HepG2 (cell line): ENCODE measurements at regions not wholly inside any gene's neighbourhood (a gene's known extent, or its start where the extent isn't known, plus 50 kb on each side); places are given as distances from the start of the nearest gene placed in this dataset.
A peak's percentile ranks its signal among the peaks of the same experiment; 100 is the strongest.

Source experiments
- ATAC-seq: fragments of 200-7000 bp; cut with Tn5 transposase; 3 replicates; pipeline ENCODE4 v1.9.1; 2020; ENCODE audit warnings: mild to moderate bottlenecking, moderate library complexity
- BruUV-seq: library from RNA; stranded (reverse); fragments of 400-500 nt; replicated peaks from 2 replicates; lab custom pipeline; 2021; lab: Mats Ljungman, UMichigan
- CTCF ChIA-PET: fragments of 300-600 bp; formaldehyde crosslinking; extraction: SDS; loops from one replicate; lab custom pipeline; 2021; ENCODE audit warnings: low total read pairs, inconsistent platforms, low intra/inter-chr PET ratio; lab: Yijun Ruan, JAX
- POLR2A ChIA-PET: fragments of 350-600 bp; sonication (Branson Sonifier 250); formaldehyde crosslinking; loops from one replicate; lab custom pipeline; 2020; ENCODE audit warnings: antibody characterized with exemption, inconsistent platforms; lab: Yijun Ruan, JAX
- DNase-seq: peaks from one replicate; pipeline ENCODE4 v3.0.0-alpha.2; 2015; ENCODE audit warnings: low spot score
- FAIRE-seq: peaks from 3 replicates; lab custom pipeline; 2011; peaks lifted over from hg19 to GRCh38; lab: Jason Lieb, UNC
- H2AFZ ChIP-seq: one replicate; pipeline ENCODE4 v1.6.1; 2011; ENCODE audit warnings: low read length, inconsistent platforms
- H3K27ac ChIP-seq: fragments of 300-600 bp; 3 replicates; pipeline ENCODE4 v1.8.0; 2011; ENCODE audit warnings: mixed run types, mild to moderate bottlenecking, mixed read lengths, low read length, inconsistent platforms; ENCODE audit not compliant: insufficient read depth; ENCODE audit errors: extremely low read length
- H3K27me3 ChIP-seq, 2 experiments: fragments of 200-600 bp in 1 of 2; 2 replicates in 1 of 2; 3 replicates in 1 of 2; pipeline versions ENCODE4 v1.6.0 to v1.8.0; 2011; ENCODE audit warnings: low read length in 2 of 2, mild to moderate bottlenecking in 2 of 2, moderate library complexity in 2 of 2, inconsistent platforms in 1 of 2; ENCODE audit not compliant: insufficient read depth in 2 of 2, control insufficient read depth in 1 of 2
- H3K36me3 ChIP-seq, 2 experiments: fragments of 200-600 bp in 1 of 2; replicated peaks in 1 of 2; 2 replicates in 1 of 2; 3 replicates in 1 of 2; pipeline versions ENCODE4 v1.5.1 to v1.8.0; 2011; ENCODE audit warnings: low read length in 2 of 2, inconsistent platforms in 1 of 2; ENCODE audit not compliant: insufficient read depth in 2 of 2, control insufficient read depth in 1 of 2
- H3K4me1 ChIP-seq: 2 replicates; pipeline ENCODE4 v1.5.1; 2012; ENCODE audit warnings: low read length, inconsistent platforms; ENCODE audit not compliant: insufficient read depth
- H3K4me2 ChIP-seq: 2 replicates; pipeline ENCODE4 v1.6.0; 2011; ENCODE audit warnings: low read depth, low read length, inconsistent platforms
- H3K4me3 ChIP-seq, 3 experiments: fragments of 200-600 bp in 1 of 3; sonication (generic), shearing (Covaris generic) in 1 of 3; replicated peaks in 1 of 3; 2 replicates each; pipeline ENCODE4 v1.5.1; 2011 to 2016; ENCODE audit warnings: low read length in 3 of 3, inconsistent platforms in 2 of 3, low read depth in 2 of 3, mild to moderate bottlenecking in 2 of 3, control low read depth in 1 of 3, mixed read lengths in 1 of 3; ENCODE audit not compliant: insufficient read depth in 1 of 3
- H3K79me2 ChIP-seq: one replicate; pipeline ENCODE4 v1.6.1; 2011; ENCODE audit warnings: low read length, inconsistent platforms; ENCODE audit not compliant: insufficient read depth
- H3K9ac ChIP-seq: 2 replicates; pipeline ENCODE4 v1.6.0; 2011; ENCODE audit warnings: mild to moderate bottlenecking, low read depth, low read length, inconsistent platforms; ENCODE audit not compliant: insufficient read depth
- H3K9me3 ChIP-seq: 2 replicates; pipeline ENCODE4 v1.5.1; 2012; ENCODE audit warnings: mild to moderate bottlenecking, low read length
- H4K20me1 ChIP-seq: 2 replicates; pipeline ENCODE4 v1.6.0; 2011; ENCODE audit warnings: inconsistent platforms, mild to moderate bottlenecking, low read length, moderate library complexity; ENCODE audit not compliant: insufficient read depth
- ADNP ChIP-seq: sonication (generic); formaldehyde crosslinking; IDR thresholded peaks from 2 replicates; pipeline ENCODE4 v1.4.0; 2020; ENCODE audit warnings: missing genetic modification reagents
- ASH2L ChIP-seq: fragments of 300-600, 200-600 bp; sonication (generic); IDR thresholded peaks from 2 replicates; pipeline ENCODE4 v1.7.0; 2017; ENCODE audit warnings: low read depth, mild to moderate bottlenecking, moderate library complexity, mixed read lengths, low read length; ENCODE audit not compliant: insufficient read length
- CHD4 ChIP-seq: fragments of 200-600 bp; sonication (generic); IDR thresholded peaks from 2 replicates; pipeline ENCODE4 v1.7.0; 2017; ENCODE audit warnings: mild to moderate bottlenecking, low read length, borderline replicate concordance
- DNMT1 ChIP-seq: sonication (generic); formaldehyde crosslinking; IDR thresholded peaks from 2 replicates; pipeline ENCODE4 v1.5.1; 2020; ENCODE audit warnings: mild to moderate bottlenecking, missing genetic modification reagents
- ELF3 ChIP-seq: IDR thresholded peaks from 2 replicates; pipeline ENCODE4 v1.6.1; 2016; ENCODE audit warnings: missing genetic modification reagents, missing compliant biosample characterization
- FOXA1 ChIP-seq, 2 experiments: fragments of 450-650 bp in 1 of 2; sonication (generic) in 1 of 2; formaldehyde crosslinking in 1 of 2; IDR thresholded peaks; 2 replicates each; pipeline versions ENCODE4 v1.4.0 to v1.6.1; 2016 to 2020; ENCODE audit warnings: missing genetic modification reagents in 1 of 2
- KLF6 ChIP-seq: IDR thresholded peaks from 2 replicates; pipeline ENCODE4 v1.8.0; 2016; ENCODE audit warnings: missing biosample characterization, missing genetic modification reagents
- NFIB ChIP-seq: sonication (generic); formaldehyde crosslinking; IDR thresholded peaks from 2 replicates; pipeline ENCODE4 v1.9.0; 2021; ENCODE audit warnings: missing genetic modification reagents, mild to moderate bottlenecking, borderline replicate concordance
- SATB2 ChIP-seq: sonication (generic); formaldehyde crosslinking; IDR thresholded peaks from 2 replicates; pipeline ENCODE4 v1.5.0; 2020; ENCODE audit warnings: missing genetic modification reagents
- SMC3 ChIP-seq: IDR thresholded peaks from 2 replicates; pipeline ENCODE4 v1.6.1; 2011; ENCODE audit warnings: low read length, improper control_type of control experiment
- TCF12 ChIP-seq, 2 experiments: fragments of 450-650 bp in 1 of 2; sonication (generic) in 1 of 2; formaldehyde crosslinking in 1 of 2; IDR thresholded peaks; 2 replicates each; pipeline versions ENCODE4 v1.6.1 to v1.8.0; 2017 to 2022; ENCODE audit warnings: antibody characterized with exemption in 1 of 2, mild to moderate bottlenecking in 1 of 2, missing genetic modification reagents in 1 of 2, moderate library complexity in 1 of 2
- TFAP4 ChIP-seq: sonication (generic); IDR thresholded peaks from 2 replicates; pipeline ENCODE4 v1.6.1; 2016; ENCODE audit warnings: low read depth, borderline replicate concordance
- ZBTB3 ChIP-seq: sonication (generic); formaldehyde crosslinking; IDR thresholded peaks from 2 replicates; pipeline ENCODE4 v1.4.0; 2020; ENCODE audit warnings: low read depth, mild to moderate bottlenecking, moderate library complexity, missing genetic modification reagents, borderline replicate concordance
- ZBTB7A ChIP-seq: sonication (generic); formaldehyde crosslinking; IDR thresholded peaks from 2 replicates; pipeline ENCODE4 v1.8.0; 2022; ENCODE audit warnings: mild to moderate bottlenecking, missing genetic modification reagents
- ZKSCAN1 ChIP-seq: fragments of 150-350 bp; IDR thresholded peaks from 2 replicates; pipeline ENCODE4 v1.6.1; 2014; ENCODE audit warnings: low read length
- ZMYM3 ChIP-seq: sonication (generic); formaldehyde crosslinking; IDR thresholded peaks from 2 replicates; pipeline ENCODE4 v1.5.1; 2020; ENCODE audit warnings: mild to moderate bottlenecking, missing genetic modification reagents
- ZNF18 ChIP-seq: sonication (generic); formaldehyde crosslinking; IDR thresholded peaks from 2 replicates; pipeline ENCODE4 v1.8.0; 2022; ENCODE audit warnings: mild to moderate bottlenecking, missing genetic modification reagents; ENCODE audit not compliant: insufficient replicate concordance
- WGBS: methylation state at CpG from one replicate; pipeline ENCODE4 v1.1.6; 2017; ENCODE audit warnings: low lambda C conversion rate; 5-methylcytosine and 5-hydroxymethylcytosine counted together
- in situ Hi-C: cut with HindIII; loops from 2 replicates; pipeline ENCODE4 v1.10.0; 2017; ENCODE audit warnings: low pct_unique_long_range_greater_than_20kb; ENCODE audit not compliant: extremely low pct_ligation_motif_present
- intact Hi-C: fragments of 100-400 bp; cut with micrococcal nuclease; formaldehyde crosslinking; loops from one replicate; pipeline ENCODE4 v1.10.0; 2022; ENCODE audit not compliant: unreplicated experiment

GRCh38 chr1:58902830-58903513 is 119.1 kb upstream of the JUN start:
- Histone ChIP-seq H3K36me3 (no peaks in the 10 kb centered on the region), H3K4me1 (peaks cover 82% of the 10 kb centered on the region), H3K27me3 (no peaks in the 10 kb centered on the region), H3K27ac (peak overlapping the region; percentile 89), H3K9ac (peak overlapping the region; percentile 88), H3K79me2 (no peaks in the 10 kb centered on the region), H3K4me3 (peak overlapping the region; percentile 37 to 71 (median 66); a peak in 5 of 6 replicates), H4K20me1 (no peaks in the 10 kb centered on the region), H3K9me3 (no peaks in the 10 kb centered on the region), H3K4me2 (peak overlapping the region; percentile 99), H2AFZ (no peak overlapping the region)
- ChIA-PET POLR2A (interaction anchor here (0.6 to 3.9 kb wide), 15 partner anchors 8 to 795 kb away, joined by 3 to 24 read pairs (median 3); partner anchors contain the start of genes FGGY and JUN), CTCF (no interaction called here)
- in situ Hi-C loops = no loop called here
- BruUV-seq = TSS peak; percentile 95
- intact Hi-C loops = loop anchor here (10.0 kb wide), 1 partner anchor 152 kb away; no protein-coding TSS in a partner anchor
- WGBS = 15% methylated on average over 11 of the region's 12 CpGs
- no peak for ATAC-seq
- no peak for DNase-seq
- no peak for FAIRE-seq
- no peak for TF ChIP-seq FOXA1 (IDR thresholded peaks at IDR 0.05)
- 0 out of 2 replicates have a peak, but pooled peaks have one; percentile 15 for TF ChIP-seq FOXA1 (CRISPR knock-in tag; IDR thresholded peaks at IDR 0.05)
- 0 out of 2 replicates have a peak, but pooled peaks have one; percentile 11 for TF ChIP-seq ZMYM3
- peak; percentile 60; the same call in 1 of the 2 replicates for TF ChIP-seq CHD4
- peak; percentile 34 for TF ChIP-seq ASH2L
- peak; percentile 21; the same call in 1 of the 2 replicates for TF ChIP-seq TFAP4
- TF ChIP-seq NFIB (CRISPR knock-in tag) = no peak
- no peak for TF ChIP-seq ZBTB3
- TF ChIP-seq KLF6 (CRISPR knock-in tag) = peak; percentile 10
- 0 out of 2 replicates have a peak, but pooled peaks have one; percentile 9 for TF ChIP-seq SATB2 (CRISPR knock-in tag)
- peak; percentile 26; the same call in 1 of the 2 replicates for TF ChIP-seq SMC3
- 0 out of 2 replicates have a peak, but pooled peaks have one; percentile 7 for TF ChIP-seq ZBTB7A (CRISPR knock-in tag)
- 0 out of 2 replicates have a peak, but pooled peaks have one; percentile 9 for TF ChIP-seq ADNP (CRISPR knock-in tag)
- peak; percentile 7 for TF ChIP-seq ZNF18
- TF ChIP-seq ELF3 (CRISPR knock-in tag) = peak; percentile 29; the same call in 1 of the 2 replicates
- no peak for TF ChIP-seq TCF12 (IDR thresholded peaks at IDR 0.05)
- 0 out of 2 replicates have a peak, but pooled peaks have one; percentile 29 for TF ChIP-seq TCF12 (CRISPR knock-in tag; IDR thresholded peaks at IDR 0.05)
- no peak for TF ChIP-seq DNMT1
- TF ChIP-seq ZKSCAN1 = peak; percentile 81
